Sciatic nerve (tissue), 2 donors: ENCODE measurements at regions not wholly inside any gene's neighbourhood (a gene's known extent, or its start where the extent isn't known, plus 50 kb on each side); places are given as distances from the start of the nearest gene placed in this dataset.
A peak's percentile ranks its signal among the peaks of the same experiment; 100 is the strongest.

Source experiments
- ATAC-seq: fragments of 200-7000 bp; cut with Tn5 transposase; one replicate; pipeline ENCODE4 v1.9.1; 2020; ENCODE audit warnings: mild to moderate bottlenecking, moderate library complexity
- DNase-seq: peaks from one replicate; pipeline ENCODE4 v3.0.0-alpha.2; 2020; ENCODE audit warnings: low spot score
- intact Hi-C: fragments of 100-400 bp; cut with DNase I; formaldehyde crosslinking; loops from one replicate; pipeline ENCODE4 v1.14.2; 2022
- donor health status: DM: no; HTN: no; CAD: no.
- donor health status: DM: no; HTN: no; CAD: no.

DNA sequence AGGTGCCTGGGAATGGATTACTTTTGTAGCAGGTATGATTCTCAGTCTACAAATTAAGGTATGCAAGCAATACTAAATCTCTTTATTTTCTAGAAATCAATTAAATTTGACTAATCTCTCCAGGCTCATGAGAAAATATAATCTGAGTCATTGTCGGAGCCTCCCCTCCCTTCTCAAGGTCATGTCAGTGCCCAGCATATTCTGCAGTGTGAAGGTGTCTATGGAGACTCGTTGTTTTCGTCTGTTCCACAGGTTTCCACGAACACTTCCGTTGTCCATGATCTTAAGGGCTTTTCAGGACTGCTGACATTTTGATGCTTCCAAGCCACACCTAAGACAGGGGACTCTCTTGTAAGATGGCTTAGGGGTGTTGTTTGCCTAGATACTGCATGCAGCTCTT is 56.6 kb upstream of the SCOC start:
- intact Hi-C loops, result no loop called here
- ATAC-seq, result no peak
- DNase-seq, result no peak

DNA sequence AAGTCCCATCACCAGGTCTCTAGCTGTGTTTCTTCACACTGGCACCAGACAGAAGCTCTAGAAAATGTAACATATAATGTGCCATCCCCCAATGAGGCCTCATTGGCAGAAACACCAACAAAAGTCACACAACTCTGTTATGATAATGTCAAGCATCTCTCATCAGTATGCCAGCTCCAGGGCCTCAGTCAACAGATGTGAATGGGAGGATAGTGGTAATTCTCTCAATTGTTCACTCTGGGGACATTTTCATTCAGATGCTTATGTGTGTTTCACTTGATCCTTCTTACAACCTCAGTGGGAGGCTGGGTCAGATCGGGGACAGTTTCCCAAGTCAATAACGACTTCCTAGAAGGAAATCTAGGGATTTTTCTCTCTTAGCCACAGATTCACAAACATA is 57.5 kb upstream of the SCOC start:
- ATAC-seq (no peak), DNase-seq (no peak)
- intact Hi-C loops, result no loop called here

DNA sequence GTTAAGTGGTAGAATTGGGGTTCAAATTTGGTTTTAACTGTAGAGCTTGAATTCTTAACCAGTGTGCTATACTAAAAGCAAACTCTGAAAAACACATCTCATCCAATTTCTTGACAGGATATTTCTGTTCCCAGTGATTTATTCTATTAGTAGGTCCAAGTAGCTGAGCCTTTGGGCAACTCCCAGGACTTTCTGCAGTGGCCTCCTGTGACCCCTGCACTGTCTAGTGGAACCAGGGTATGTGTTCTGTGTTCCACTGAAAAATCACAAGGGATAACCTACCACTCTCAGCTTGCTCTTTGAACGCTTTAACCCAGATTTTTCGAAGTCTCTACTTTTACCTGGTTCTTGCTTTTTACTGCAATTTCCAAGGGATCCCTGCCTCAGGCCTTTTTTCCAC is 58.0 kb upstream of the SCOC start:
- no peak for ATAC-seq
- DNase-seq, result no peak
- intact Hi-C loops, result no loop called here

DNA sequence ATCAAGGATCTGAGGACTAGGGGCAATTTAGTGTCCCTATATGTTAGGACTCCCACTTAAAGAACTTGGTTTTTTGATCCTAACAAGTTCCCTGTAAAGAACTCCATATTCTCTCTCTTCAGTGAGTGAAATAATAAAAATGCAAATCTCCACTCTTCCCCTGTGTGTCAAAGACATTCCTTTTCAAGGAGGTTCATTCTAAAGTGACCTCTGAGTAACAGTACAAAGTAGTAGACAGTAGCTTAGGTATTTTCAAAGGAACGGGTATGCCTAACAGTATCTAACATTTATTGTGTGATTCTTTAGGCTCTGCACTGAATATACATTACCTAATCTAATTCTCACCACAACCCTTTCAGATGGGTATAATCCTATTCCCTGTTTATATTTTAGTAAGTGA is 58.4 kb upstream of the SCOC start:
- DNase-seq, result no peak
- no peak for ATAC-seq
- intact Hi-C loops, result no loop called here

DNA sequence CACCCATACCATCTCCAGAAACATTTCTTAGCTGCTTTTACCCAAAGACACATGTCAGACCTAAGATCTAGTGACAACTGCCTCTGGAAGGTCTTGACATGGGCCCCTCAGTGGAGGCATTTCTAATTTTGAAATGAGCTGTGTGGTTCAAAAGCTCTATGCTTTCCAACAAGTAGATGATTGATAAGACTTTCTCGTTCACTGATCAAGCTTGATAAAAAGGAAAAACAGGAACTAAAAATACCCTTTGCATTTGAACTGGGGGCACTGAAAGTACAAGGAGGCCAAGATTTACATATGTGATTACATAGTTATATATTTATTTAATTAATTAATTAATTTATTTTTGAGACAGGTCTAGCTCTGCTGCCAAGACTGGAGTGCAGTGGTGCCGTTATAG is 61.3 kb upstream of the SCOC start:
- ATAC-seq (no peak), DNase-seq (no peak)
- intact Hi-C loops, result no loop called here

DNA sequence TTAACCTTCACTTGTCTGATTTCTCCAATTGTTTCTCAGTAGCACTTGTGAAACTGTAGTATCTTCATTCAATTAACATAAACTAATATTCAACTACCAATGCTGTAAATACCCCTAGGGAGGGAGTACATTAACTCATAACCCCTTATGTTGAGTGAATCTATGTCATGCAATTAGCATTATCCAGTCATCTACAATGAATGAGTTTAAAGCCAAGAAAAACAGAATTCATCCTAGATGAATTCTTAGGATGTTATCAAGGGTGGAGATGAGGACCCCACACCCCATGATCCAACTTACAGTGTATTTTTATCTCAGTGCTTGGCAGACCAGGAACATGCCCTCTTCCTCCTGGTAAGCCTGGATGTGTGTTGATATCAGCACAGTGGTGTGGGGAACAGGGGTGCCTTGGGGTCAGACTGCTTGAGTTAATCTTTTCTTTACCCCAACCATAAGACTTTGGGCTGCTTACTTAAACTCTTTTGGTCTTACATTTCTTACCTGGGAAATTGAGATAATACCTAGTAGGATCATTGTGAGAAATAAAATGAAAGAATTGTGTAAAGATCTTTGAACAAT is 62.1 kb upstream of the SCOC start:
- DNase-seq, result no peak
- intact Hi-C loops, result no loop called here
- no peak for ATAC-seq

DNA sequence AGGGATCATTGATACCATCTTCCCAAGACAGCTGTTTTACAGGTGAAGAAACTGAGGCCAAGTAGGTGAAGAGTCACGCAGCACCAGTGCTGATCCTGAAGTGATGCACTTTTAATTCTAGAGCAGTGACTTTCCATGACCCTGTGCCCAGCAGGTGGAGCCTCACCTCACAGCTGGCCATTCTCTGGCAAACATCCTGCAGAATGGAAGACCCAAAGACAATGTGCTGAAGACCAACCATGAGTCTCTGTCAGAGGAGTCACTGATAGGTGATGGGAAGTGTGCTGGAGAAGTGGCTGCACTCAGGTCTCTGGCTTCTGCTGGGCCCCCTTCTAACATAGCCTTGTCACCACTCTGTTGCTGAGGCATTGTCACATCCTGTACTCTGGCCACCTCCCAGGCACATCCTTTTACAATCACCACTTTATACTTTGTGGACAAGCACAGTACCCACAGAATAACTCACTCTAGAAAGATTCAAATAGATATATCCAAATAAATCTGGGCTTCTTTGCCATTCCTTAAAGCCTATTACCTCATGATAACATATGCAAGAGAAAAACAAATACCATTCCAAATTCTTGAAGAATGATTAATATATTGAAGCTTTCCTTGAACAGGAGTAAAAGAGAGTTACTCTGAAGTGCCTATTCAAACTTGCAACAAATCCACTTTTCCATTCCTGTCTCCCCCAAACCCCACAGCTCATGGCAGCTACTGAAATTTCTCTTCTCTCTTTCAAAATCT is 64.1 kb upstream of the SCOC start:
- intact Hi-C loops, result no loop called here
- DNase-seq, result no peak
- no peak for ATAC-seq

DNA sequence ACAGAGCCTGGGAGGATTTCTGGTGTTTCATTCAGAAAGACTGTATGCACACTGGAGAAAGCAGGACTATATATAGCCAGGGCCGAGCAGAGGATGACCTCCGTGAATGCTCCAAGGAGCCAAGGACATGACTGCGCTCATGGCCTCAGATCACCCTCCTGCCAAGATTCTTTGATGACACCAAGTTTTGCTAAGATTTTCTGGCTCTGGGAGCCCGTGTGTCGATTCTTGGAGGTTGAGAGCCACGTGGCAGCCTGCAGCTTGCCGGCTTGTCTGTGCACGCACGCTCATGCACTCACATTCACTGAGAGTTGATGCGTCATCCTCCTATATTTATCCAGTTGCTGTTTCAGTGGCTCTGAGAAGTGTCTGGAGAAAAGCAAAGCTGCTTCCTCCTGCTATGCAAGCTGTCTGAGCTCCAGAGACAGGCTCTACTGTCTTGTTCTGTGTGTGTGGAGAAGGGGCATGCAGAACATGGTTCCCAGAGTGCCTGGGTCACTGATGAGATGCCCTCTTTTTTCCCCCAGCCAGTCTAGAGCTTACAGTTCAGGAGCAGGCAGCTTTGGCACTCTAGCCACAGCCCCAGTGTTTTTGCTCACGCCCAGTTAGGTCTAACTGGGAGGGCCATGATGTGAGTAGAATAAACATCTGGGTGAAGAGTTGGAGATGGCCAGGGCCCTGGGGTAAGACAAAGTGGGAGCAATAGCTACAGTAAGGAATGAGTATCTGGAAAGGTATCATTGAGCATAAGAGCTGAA is 64.9 kb upstream of the SCOC start:
- ATAC-seq (peak; percentile 74), DNase-seq (no peak)
- intact Hi-C loops, result no loop called here

DNA sequence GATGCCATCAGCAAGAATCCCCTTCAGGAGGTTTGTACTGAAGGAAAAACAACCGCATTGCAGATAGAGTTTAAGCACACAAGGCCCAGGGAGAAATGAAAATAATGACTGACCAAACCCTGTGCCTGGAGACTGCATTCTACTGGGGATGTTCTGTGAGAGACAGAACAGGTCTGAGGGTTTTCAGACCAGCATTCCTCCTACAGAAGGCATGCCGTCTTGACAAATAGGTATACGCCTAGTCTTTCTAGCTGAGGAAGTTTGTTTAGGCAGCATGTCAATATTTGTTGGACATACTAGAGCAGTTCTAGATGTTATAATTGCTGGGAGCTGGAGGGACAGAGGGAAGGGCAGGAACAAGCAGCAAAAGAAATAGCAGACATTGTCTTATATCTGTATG is 68.4 kb upstream of the SCOC start:
- ATAC-seq (no peak), DNase-seq (no peak)
- intact Hi-C loops, result no loop called here

DNA sequence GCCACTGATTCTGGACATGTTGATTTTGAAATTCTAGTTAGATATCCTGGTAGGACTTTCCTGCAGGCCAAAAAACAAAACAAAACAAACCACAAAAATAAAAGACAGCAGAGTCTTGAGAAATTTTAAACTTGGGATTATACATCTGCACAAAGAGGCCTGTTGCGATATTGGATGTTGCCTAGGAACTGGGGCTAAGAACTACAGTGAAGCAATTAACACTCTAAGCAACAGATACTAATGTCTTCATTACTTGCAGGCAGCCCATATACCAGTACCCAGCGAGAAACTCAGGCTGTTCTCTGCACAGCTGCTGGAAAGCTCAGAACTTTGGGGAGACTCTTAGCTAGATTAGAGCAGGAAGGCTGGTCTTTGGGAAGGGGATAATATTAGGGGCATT is 69.1 kb upstream of the SCOC start:
- intact Hi-C loops, result no loop called here
- ATAC-seq, result peak; percentile 27
- no peak for DNase-seq

DNA sequence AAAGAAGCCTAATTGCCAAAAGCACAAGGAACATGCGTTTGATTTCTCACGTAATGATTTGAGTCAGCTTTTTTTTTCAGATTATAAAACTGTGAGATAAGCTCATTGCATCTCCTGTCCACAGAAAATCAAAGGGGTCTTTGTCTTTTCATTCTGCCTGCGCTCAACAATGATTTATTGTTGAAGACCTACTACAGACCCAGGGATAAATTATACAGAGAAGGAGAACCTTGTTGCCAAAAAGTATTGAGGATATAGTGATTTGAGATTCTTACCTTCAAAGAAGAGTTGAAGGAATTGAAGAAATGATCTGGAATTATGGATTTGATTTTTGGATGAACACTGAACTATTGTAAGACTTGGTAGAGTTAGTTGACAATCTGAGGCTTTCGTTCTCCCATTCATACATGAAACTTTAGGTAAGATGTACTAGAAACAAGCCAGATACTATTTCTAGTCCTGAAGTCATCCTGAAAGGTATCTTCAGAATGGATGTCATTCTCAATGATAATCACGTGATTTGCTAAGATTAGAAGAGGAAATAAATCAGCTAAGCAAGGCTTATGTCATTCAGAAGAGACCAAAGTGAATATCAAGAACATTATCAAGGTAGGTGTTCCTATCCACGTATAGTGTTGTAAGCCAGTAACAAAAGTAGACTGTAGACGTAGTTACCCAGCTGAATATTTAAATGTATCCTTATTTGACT is 71.1 kb upstream of the SCOC start:
- ATAC-seq (no peak), DNase-seq (no peak)
- intact Hi-C loops, result no loop called here

DNA sequence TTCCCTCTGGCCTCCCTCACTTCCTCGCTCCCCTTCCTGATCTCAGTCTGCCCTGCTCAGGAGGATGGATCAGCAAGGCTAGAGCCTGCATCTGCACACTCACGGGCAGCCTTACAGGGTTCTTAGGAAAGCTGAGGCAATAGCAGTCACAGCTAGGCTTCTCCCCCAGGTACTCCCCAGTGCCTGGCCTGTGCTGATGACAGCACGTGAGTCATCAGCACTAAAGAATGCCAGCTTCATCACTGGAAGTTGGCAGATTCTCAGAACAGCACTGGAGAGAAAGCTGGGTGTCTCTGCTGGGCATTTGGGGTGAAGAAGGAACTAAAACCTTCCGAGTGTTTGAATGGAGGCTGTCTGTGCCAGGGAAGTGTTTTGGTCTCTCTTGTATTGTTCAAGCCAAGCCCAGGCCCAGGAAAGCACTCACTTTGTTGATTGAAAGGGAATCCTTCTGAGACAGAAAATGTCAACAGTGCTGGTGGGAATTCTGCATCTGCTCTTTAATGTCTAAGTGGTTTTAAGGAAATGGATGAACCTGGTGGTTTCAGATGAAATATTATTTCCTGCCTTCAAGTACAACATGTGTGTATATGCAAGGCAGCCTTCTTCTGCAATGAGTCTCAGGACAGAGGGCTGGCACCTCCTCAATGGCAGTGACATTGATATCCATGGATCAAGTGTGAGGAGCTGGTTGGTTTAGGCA is 73.0 kb upstream of the SCOC start:
- ATAC-seq (no peak), DNase-seq (no peak)
- intact Hi-C loops, result no loop called here

DNA sequence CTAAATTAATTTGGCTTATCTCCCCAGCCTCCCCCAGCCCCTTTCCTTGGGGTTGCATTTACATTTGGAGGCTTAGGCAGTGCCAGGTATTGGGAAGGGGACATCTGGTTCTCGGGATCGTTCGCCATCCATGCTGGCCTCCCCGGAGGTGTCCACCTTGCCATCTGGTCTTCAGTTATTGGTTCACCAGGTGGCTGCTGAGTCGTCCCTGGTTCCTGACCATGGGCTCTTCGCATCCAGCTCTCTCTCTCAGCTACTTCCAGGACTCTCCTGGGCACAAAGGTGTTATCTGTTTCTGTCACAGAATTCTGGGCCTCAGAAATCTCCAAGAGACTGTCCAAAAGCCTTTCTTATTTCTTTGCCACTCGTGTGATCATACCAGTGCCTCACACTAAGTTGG is 75.4 kb upstream of the SCOC start:
- DNase-seq (no peak), ATAC-seq (no peak)
- intact Hi-C loops, result no loop called here

DNA sequence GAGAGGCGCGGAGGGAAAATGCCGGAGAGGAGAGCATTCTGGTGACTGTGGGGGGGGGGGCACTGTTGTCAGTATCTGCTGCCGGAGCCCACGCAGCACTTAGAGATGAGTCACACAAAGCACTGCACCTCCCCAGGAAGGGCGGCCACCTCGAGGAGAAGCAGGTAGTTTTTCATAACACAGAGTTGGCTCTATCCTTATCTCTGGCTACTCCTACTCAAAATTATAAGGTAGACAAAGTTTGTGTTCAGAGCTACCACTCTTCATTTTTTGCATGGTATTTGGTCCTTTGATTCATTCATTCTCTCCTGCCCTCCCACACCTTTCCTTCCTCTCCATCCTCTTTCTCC is 76.2 kb upstream of the SCOC start:
- ATAC-seq (no peak), DNase-seq (no peak)
- intact Hi-C loops, result no loop called here

DNA sequence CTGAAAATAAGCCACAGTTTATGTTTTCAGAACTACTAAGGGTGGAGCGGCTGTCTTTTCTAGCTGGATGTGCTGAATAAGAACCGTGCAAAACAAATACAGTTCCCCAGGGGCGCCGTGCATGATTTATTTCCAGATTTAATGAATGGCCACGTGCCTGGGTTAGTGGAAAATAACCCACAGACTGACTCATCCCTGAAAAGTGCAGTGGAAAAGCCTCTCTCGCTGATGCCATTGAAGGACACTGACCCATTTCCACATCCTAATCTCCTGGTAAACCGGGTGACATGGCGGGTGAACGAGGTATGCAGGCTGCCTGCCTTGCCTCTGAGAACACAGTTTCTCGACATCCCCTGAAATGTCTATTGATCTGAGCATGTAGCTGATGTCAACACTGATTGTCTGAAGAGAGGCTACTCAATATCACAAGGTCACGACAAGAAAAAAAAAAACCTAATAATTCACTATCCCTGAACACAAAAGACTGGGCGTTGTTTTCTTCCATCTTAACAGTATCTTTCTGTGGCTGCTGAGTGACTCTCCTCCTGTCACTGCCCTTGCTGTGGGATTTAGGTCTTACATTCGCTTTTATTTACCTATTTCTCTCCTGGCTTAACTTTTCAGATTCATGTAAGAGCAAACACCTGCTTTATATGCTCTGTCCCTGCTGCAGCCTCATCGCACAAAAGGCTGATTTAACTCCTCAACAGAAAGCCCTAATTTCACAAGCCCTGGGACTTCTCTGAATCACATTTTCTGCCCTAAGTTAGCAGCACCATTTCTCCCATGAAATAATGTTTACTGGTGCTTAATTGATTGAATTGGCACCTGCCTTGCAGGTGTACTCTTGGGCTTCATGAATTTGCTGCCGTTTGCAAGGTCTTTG is 76.9 kb upstream of the SCOC start:
- intact Hi-C loops, result no loop called here
- ATAC-seq (peak; percentile 94), DNase-seq (peak; percentile 71)

DNA sequence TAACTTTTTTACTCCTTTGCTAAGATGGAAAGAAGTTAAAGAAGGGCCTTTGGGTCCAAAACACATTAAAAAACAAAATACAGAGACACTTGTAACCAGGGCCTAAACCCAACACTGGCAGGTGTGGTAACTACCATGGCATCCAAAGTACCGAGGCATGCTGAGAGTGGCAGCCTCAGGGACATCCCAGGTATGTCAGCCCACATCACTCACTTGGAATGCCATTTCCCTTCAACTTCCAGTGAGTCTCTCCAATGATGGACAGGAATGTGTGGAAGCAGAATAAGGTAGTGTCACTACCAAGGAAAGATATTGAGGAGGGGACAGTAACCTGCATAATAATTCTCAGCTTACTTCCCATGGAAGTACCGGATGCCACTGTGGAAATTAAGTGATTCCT is 79.5 kb upstream of the SCOC start:
- no peak for ATAC-seq

DNA sequence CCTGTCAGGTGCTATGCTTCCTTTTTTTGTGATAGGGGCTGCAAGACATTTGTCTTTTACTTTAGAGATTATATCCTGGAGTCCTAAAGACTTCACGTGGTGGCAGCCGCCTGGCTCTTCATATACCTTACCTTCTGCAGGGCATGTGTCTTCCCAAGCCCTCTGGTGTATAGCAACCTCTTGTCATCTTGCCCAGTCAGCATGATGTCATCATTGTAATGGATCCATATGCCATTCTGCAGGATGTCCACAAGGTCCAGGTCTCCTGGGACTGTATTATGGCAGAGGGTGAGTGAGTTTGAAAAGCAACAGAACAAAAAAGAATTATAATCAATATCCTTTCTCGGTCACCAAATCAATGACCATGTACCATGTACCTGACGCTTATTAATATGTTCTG is 82.2 kb upstream of the SCOC start:
- intact Hi-C loops, result no loop called here
- ATAC-seq (no peak), DNase-seq (no peak)

More for the DNA sequence above, 79.5 kb upstream of the SCOC start:
- intact Hi-C loops, result no loop called here
- DNase-seq, result no peak

DNA sequence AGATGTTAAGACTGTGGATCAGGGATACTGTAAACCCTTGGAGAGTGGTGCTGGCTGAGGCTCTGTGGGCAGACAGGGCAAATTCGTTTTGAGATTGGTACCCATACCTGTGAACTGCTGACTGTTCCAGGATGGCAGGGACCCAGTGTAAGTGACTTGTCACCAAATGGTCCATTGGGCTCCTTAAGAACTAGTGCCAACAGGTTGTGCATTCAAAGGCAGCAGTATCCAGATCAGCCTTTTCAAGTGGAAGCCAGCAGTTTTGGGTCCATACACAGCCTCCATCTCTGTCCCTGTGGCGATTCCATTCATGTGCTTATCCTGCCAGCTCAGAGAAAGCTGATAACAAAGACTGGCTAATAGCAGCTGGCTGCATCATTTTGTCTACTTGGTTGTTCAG is 84.0 kb upstream of the SCOC start:
- ATAC-seq, result no peak
- DNase-seq, result no peak
- intact Hi-C loops, result no loop called here

DNA sequence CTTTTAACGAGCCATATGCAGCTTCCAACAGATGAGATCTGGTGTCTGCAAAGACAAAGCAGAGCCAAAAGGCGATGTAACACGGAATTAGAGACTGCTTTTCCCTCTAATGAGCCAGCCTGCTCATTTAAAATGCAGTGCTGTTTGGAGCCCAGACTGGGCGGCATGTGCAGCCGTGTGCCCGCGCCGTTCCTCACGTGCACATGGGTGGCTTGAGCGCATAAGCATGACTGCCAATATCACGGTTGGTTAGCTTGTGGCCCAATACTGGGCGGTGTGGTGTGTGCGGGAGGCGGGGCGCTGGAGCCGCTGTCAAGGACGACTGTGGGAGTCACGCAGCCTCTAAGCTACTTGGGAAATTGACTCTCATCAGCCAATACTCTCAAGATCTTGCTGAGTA is 87.0 kb upstream of the SCOC start:
- intact Hi-C loops, result no loop called here
- ATAC-seq (no peak), DNase-seq (no peak)
